HG03139 (cell line): ENCODE measurements at regions not wholly inside any gene's neighbourhood (a gene's known extent, or its start where the extent isn't known, plus 50 kb on each side); places are given as distances from the start of the nearest gene placed in this dataset.
"Not testable (repeated sequence)": the region's sequence is repeated elsewhere in the genome, so short reads cannot be mapped to it uniquely, and the experiment has no call there.

ENCODE experiments used
- ATAC-seq: cut with Tn5 transposase; IDR thresholded peaks from one replicate; pipeline ENCODE4 v1.9.1; 2021; ENCODE audit not compliant: unreplicated experiment

- no peak for ATAC-seq
Measured at GRCh38 chr5:126677121-126677520, 76.4 kb downstream of the PHAX start.

DNA sequence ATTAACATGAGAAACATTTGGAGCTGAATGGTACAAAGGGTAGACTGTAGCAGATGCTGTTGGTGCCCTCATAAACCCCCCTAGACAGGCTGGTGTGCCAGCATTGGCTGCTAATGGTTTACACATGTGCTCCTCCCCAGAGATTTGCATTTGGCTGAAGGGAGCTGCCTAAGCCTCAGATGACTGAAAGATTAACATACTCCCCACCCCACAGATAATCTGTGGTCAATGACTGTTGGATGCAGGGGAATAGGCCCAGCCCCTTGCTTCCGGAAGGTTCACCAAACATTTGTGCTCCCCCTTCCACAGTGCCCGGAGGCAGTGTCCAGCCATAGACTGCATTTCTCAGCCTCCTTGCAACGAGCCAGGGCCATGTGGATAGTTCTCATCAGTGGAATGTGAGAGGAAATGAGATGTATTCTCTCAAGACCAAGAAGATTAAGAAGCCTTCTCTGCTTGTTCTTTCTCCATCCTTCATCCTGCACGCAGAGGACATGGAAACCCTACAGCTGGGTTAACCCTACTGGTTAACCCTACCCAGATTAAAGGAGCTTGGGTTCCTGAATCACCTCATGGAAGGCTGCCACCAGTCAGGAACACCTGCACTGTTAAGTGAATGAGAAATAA lies 79.6 kb downstream of the PHAX start:
- ATAC-seq, result peak; percentile 60

GRCh38 chr5:126681314-126681713 lies 80.6 kb downstream of the PHAX start:
- ATAC-seq, result not testable (repeated sequence)

- no peak for ATAC-seq
Measured at GRCh38 chr5:126681970-126682369, 81.2 kb downstream of the PHAX start.

GRCh38 chr5:126682856-126683255 lies 82.1 kb downstream of the PHAX start:
- no peak for ATAC-seq

DNA sequence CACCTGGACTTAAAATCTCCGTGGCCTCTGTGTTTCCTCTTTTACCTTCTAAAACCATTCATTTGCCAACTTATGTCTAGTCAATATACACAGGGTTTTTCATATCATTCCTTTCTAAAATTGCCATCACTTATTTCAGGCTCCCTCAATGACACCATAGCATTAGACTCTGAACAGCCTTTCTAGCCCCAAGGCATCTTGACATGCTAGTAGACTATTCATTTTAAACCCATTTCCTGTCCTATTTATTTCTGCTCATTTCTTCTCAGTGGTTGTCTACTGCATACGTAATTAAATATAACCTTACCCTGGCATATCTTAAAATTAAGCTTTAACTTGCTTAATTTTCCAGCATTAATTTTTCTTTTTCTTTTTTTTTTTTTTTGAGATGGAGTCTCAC lies 83.2 kb downstream of the PHAX start:
- no peak for ATAC-seq

- ATAC-seq, result not testable (repeated sequence)
Measured at GRCh38 chr5:126684656-126685442, 84.1 kb downstream of the PHAX start.

DNA sequence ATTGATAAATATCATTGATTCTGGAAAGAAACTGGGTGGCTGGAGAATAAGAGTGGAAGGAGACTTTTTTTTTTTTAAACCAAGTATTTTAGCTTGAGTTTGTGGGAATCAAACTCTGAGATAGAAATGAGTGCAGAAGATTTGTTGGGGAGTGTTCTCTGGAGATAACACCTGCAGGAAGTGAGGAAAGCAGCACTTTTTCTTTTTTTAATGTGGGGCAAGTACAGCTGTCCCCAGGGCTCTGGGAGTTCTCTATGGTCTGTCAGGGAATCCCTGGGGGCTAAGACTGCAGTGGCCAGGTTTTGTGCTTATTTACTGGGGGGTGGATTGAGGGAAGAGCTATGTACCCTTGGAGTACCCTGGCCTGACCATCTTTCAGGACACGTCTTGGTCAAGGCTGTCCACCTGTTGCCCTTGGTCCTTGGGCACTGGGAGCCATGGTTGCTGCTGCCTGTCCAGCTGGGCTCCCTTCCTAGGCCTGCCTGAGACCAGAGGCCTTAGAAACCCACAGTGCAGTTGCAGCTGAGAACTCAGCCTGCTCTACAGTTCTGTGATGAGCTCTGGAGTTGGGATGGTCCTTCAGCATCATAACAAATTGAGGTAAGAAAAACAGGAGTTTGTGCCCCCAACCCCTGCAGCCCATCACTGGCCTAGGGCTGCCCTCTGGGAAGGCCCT lies 85.8 kb downstream of the PHAX start:
- peak; percentile 70 for ATAC-seq

- no peak for ATAC-seq
Measured at GRCh38 chr5:126692971-126693370, 84.0 kb upstream of the LMNB1 start.

GRCh38 chr5:126693806-126694205 lies 83.1 kb upstream of the LMNB1 start:
- ATAC-seq, result no peak

DNA sequence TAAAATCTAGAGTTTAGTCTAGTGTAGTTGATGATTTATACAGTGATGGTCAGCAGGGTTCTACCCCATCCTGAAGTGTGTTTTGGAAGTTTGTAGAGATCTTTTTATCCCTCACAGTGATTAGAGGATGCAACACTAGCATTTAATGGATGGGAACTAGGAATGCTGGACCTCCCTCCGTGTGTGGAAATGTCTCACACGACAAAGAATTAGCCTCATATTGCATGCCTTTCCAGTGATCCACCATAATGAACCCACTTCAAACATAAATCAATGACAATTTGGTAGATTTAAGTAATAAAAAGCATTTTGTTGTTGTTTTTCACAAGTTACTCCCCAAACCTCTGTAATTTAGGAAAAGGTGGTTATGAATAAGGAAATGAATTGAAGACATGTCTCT lies 82.5 kb upstream of the LMNB1 start:
- no peak for ATAC-seq

- no peak for ATAC-seq
Measured at GRCh38 chr5:126695091-126695490, 81.8 kb upstream of the LMNB1 start.

DNA sequence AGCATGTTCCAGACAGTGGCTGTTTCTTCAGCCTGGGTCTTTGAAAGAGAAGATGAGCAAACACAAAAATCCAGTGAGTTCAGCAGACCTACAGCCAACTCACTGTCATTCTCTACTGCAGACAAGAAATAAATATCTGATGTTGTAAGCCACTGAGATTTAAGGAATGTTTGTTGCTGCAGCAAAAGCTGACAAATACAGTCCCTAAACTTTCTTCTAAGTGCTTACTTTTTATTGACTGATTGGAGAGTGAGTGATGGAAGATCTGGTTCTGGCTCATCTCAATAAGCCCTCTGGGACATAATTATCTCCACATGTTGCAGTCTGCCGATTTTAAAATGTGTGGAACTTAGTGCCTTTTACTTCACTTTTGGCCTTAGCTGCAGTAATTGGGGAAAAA lies 69.9 kb upstream of the LMNB1 start:
- ATAC-seq, result no peak

- ATAC-seq, result no peak
Measured at GRCh38 chr5:126715765-126716164, 61.2 kb upstream of the LMNB1 start.

- ATAC-seq, result no peak
Measured at GRCh38 chr5:126716861-126717260, 60.1 kb upstream of the LMNB1 start.

- no peak for ATAC-seq
Measured at GRCh38 chr5:126718236-126718868, 58.6 kb upstream of the LMNB1 start.

- no peak for ATAC-seq
Measured at GRCh38 chr5:126720369-126720768, 56.6 kb upstream of the LMNB1 start.

DNA sequence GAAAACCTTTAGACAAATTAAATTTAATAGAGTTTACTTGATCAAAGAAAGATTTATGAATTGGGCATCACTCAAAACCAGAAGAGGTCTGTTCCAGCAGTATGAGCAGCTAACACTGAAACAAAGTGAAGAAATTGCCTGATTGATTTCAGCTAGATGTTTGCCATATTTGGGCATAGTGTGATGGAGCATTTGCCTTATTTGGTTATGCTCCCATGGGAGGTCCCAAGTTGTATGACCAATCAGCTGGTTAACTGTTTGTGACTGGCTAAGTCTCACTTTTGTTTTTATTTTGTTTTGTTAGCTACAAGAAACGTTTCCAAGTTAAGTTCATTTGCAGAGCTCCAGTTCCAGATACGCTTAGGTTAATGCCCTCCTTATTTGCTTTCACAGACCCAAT lies 53.3 kb upstream of the LMNB1 start:
- ATAC-seq, result no peak
